H9 (cell line): ENCODE measurements at regions not wholly inside any gene's neighbourhood (a gene's known extent, or its start where the extent isn't known, plus 50 kb on each side); places are given as distances from the start of the nearest gene placed in this dataset.

Experiments
- DNase-seq: peaks from one replicate; pipeline ENCODE4 v3.0.0-alpha.2; 2017
- H2AFZ ChIP-seq: one replicate; pipeline ENCODE4 v1.6.1; 2013; ENCODE audit warnings: mild to moderate bottlenecking, low read length, control low read depth, moderate library complexity
- H2AK5ac ChIP-seq: 2 replicates; pipeline ENCODE4 v1.6.1; 2013; ENCODE audit warnings: low read length, control low read depth, mixed read lengths; ENCODE audit not compliant: insufficient read length
- H2BK120ac ChIP-seq: one replicate; pipeline ENCODE4 v1.6.1; 2013; ENCODE audit warnings: low read depth, mild to moderate bottlenecking, low read length, control low read depth, inconsistent platforms; ENCODE audit not compliant: poor library complexity, severe bottlenecking
- H2BK12ac ChIP-seq: 2 replicates; pipeline ENCODE4 v1.6.1; 2013; ENCODE audit warnings: low read length, control low read depth, mixed read lengths, low read depth; ENCODE audit not compliant: insufficient read length
- H2BK15ac ChIP-seq: 2 replicates; pipeline ENCODE4 v1.6.1; 2013; ENCODE audit warnings: low read depth, low read length, control low read depth
- H2BK20ac ChIP-seq: one replicate; pipeline ENCODE4 v1.6.1; 2013; ENCODE audit warnings: low read depth, mild to moderate bottlenecking, low read length, control low read depth, inconsistent platforms; ENCODE audit not compliant: poor library complexity, severe bottlenecking
- H2BK5ac ChIP-seq: 2 replicates; pipeline ENCODE4 v1.6.1; 2013; ENCODE audit warnings: low read length, control low read depth, mixed read lengths; ENCODE audit not compliant: insufficient read length
- H3K14ac ChIP-seq: 2 replicates; pipeline ENCODE4 v1.6.1; 2013; ENCODE audit warnings: low read length, control low read depth; ENCODE audit not compliant: insufficient read depth
- H3K18ac ChIP-seq: 2 replicates; pipeline ENCODE4 v1.6.1; 2013; ENCODE audit warnings: low read depth, mild to moderate bottlenecking, mixed read lengths, low read length, control low read depth; ENCODE audit not compliant: insufficient read length
- H3K23ac ChIP-seq: 2 replicates; pipeline ENCODE4 v1.6.1; 2013; ENCODE audit warnings: low read length, control low read depth, mixed read lengths, low read depth; ENCODE audit not compliant: insufficient read length
- H3K23me2 ChIP-seq: 2 replicates; pipeline ENCODE4 v1.6.1; 2013; ENCODE audit warnings: low read depth, mild to moderate bottlenecking, mixed read lengths, low read length, control low read depth; ENCODE audit not compliant: insufficient read length, poor library complexity, severe bottlenecking
- H3K27ac ChIP-seq: 2 replicates; pipeline ENCODE4 v1.5.1; 2013; ENCODE audit warnings: low read length, control low read depth, mixed read lengths, low read depth; ENCODE audit not compliant: insufficient read length
- H3K27me3 ChIP-seq: 2 replicates; pipeline ENCODE4 v1.6.1; 2013; ENCODE audit warnings: low read length, control low read depth, inconsistent platforms; ENCODE audit not compliant: insufficient read depth
- H3K4ac ChIP-seq: 2 replicates; pipeline ENCODE4 v1.6.1; 2013; ENCODE audit warnings: low read depth, mild to moderate bottlenecking, control low read depth, inconsistent platforms, low read length, moderate library complexity
- H3K4me1 ChIP-seq: 2 replicates; pipeline ENCODE4 v1.6.1; 2013; ENCODE audit warnings: low read length, control low read depth, inconsistent platforms; ENCODE audit not compliant: insufficient read depth
- H3K4me2 ChIP-seq: 2 replicates; pipeline ENCODE4 v1.6.1; 2013; ENCODE audit warnings: low read length, control low read depth, mixed read lengths; ENCODE audit not compliant: insufficient read length, insufficient read depth
- H3K56ac ChIP-seq: 2 replicates; pipeline ENCODE4 v1.6.1; 2013; ENCODE audit warnings: low read depth, mild to moderate bottlenecking, mixed read lengths, low read length, control low read depth; ENCODE audit not compliant: insufficient read length
- H3K79me1 ChIP-seq: 2 replicates; pipeline ENCODE4 v1.6.1; 2013; ENCODE audit warnings: low read depth, mild to moderate bottlenecking, moderate library complexity, low read length, control low read depth, inconsistent platforms; ENCODE audit not compliant: insufficient read depth, poor library complexity, severe bottlenecking
- H3K79me2 ChIP-seq: 2 replicates; pipeline ENCODE4 v1.6.1; 2013; ENCODE audit warnings: low read length, control low read depth, inconsistent platforms; ENCODE audit not compliant: insufficient read depth
- H3K9ac ChIP-seq: 2 replicates; pipeline ENCODE4 v1.6.1; 2013; ENCODE audit warnings: low read length, control low read depth, mixed read lengths; ENCODE audit not compliant: insufficient read length; ENCODE audit errors: extremely low read depth
- H3K9me3 ChIP-seq: one replicate; pipeline ENCODE4 v1.6.1; 2013; ENCODE audit warnings: low read depth, low read length, inconsistent platforms; ENCODE audit not compliant: control insufficient read depth
- H3T11ph ChIP-seq: one replicate; pipeline ENCODE4 v1.6.1; 2013; ENCODE audit warnings: mild to moderate bottlenecking, low read length, control low read depth, inconsistent platforms
- H4K20me1 ChIP-seq: one replicate; pipeline ENCODE4 v1.6.1; 2013; ENCODE audit not compliant: control insufficient read depth, insufficient read length, insufficient read depth
- H4K5ac ChIP-seq: 2 replicates; pipeline ENCODE4 v1.6.1; 2013; ENCODE audit warnings: low read depth, mild to moderate bottlenecking, mixed read lengths, low read length, control low read depth; ENCODE audit not compliant: insufficient read length
- H4K8ac ChIP-seq: replicated peaks from 2 replicates; pipeline ENCODE4 v1.6.1; 2013; ENCODE audit warnings: low read length, control low read depth, mixed read lengths, low read depth; ENCODE audit not compliant: insufficient read length
- H4K91ac ChIP-seq: 2 replicates; pipeline ENCODE4 v1.6.1; 2013; ENCODE audit warnings: low read depth, mild to moderate bottlenecking, moderate library complexity, mixed read lengths, low read length, control low read depth; ENCODE audit not compliant: insufficient read length
- H3K27ac Mint-ChIP-seq, 3 experiments: 2 replicates in 2 of 3; 3 replicates in 1 of 3; pipeline ENCODE4 v1.8.0; 2020 to 2021; ENCODE audit warnings: mixed read lengths in 3 of 3, mild to moderate bottlenecking in 1 of 3, moderate library complexity in 1 of 3
- H3K27me3 Mint-ChIP-seq: 2 replicates; pipeline ENCODE4 v1.8.0; 2021; ENCODE audit warnings: low read depth, mild to moderate bottlenecking, moderate library complexity, mixed read lengths
- H3K36me3 Mint-ChIP-seq, 3 experiments: 2 replicates in 2 of 3; 3 replicates in 1 of 3; pipeline ENCODE4 v1.8.0; 2020 to 2021; ENCODE audit warnings: low read depth in 3 of 3, mixed read lengths in 3 of 3; ENCODE audit not compliant: insufficient read depth in 1 of 3
- H3K4me1 Mint-ChIP-seq, 2 experiments: 2 replicates each; pipeline ENCODE4 v1.8.0; 2020; ENCODE audit warnings: mixed read lengths in 2 of 2
- H3K4me3 Mint-ChIP-seq, 2 experiments: 2 replicates in 1 of 2; 3 replicates in 1 of 2; pipeline ENCODE4 v1.8.0; 2020 to 2021; ENCODE audit warnings: mild to moderate bottlenecking in 2 of 2, mixed read lengths in 2 of 2, moderate library complexity in 1 of 2
- H3K9me3 Mint-ChIP-seq, 2 experiments: 2 replicates in 1 of 2; 3 replicates in 1 of 2; pipeline ENCODE4 v1.8.0; 2020; ENCODE audit warnings: mild to moderate bottlenecking in 2 of 2, mixed read lengths in 2 of 2, moderate library complexity in 1 of 2
- WGBS: extraction: QIAGEN DNeasy Blood & Tissue Kit; methylation state at CpG from one replicate; pipeline ENCODE4 v1.1.7; 2013; ENCODE audit warnings: missing lambda C conversion rate, low lambda C conversion rate, mixed read lengths; ENCODE audit not compliant: insufficient read length; ENCODE audit errors: extremely low coverage; 5-methylcytosine and 5-hydroxymethylcytosine counted together
- TF ChIP-seq, protein P1 (sequence below): fragments of 200-600 bp; sonication (generic); conservative IDR thresholded peaks from 3 replicates; pipeline ENCODE4 v1.8.0; 2021; ENCODE audit warnings: antibody characterized with exemption, mild to moderate bottlenecking

GRCh38 chr13:82803341-82803740, 1078.9 kb downstream of the SLITRK1 start:
- no peak for DNase-seq
- H4K20me1 ChIP-seq = no peaks in the 10 kb centered on the region
- H2AFZ ChIP-seq = no peak overlapping the region
- H3K56ac ChIP-seq = no peak overlapping the region
- peaks cover under 1% of the 10 kb centered on the region in 2 experiments; a peak in 1 of 4 replicates for H3K4me1 Mint-ChIP-seq
- H3K4me1 ChIP-seq = no peaks in the 10 kb centered on the region
- H3K4me2 ChIP-seq = no peak overlapping the region
- H3K23ac ChIP-seq = no peak overlapping the region
- H4K91ac ChIP-seq = no peak overlapping the region
- no peak overlapping the region for H2BK120ac ChIP-seq
- H2BK20ac ChIP-seq = no peak overlapping the region
- no CpG with 5 or more reads among the region's 1 CpG for WGBS
- no peak overlapping the region for H4K5ac ChIP-seq
- no peaks in the 10 kb centered on the region for H3K27me3 ChIP-seq
- H3K9me3 Mint-ChIP-seq = no peaks in the 10 kb centered on the region
- no peaks in the 10 kb centered on the region for H3K79me2 ChIP-seq
- no peak overlapping the region for H3K14ac ChIP-seq
- TF ChIP-seq, protein P1, sequence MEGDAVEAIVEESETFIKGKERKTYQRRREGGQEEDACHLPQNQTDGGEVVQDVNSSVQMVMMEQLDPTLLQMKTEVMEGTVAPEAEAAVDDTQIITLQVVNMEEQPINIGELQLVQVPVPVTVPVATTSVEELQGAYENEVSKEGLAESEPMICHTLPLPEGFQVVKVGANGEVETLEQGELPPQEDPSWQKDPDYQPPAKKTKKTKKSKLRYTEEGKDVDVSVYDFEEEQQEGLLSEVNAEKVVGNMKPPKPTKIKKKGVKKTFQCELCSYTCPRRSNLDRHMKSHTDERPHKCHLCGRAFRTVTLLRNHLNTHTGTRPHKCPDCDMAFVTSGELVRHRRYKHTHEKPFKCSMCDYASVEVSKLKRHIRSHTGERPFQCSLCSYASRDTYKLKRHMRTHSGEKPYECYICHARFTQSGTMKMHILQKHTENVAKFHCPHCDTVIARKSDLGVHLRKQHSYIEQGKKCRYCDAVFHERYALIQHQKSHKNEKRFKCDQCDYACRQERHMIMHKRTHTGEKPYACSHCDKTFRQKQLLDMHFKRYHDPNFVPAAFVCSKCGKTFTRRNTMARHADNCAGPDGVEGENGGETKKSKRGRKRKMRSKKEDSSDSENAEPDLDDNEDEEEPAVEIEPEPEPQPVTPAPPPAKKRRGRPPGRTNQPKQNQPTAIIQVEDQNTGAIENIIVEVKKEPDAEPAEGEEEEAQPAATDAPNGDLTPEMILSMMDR = no peak
- H2BK5ac ChIP-seq = no peak overlapping the region
- H4K8ac ChIP-seq = no peak overlapping the region
- no peak overlapping the region for H3K9ac ChIP-seq
- H3K4ac ChIP-seq = no peak overlapping the region
- H3K27me3 Mint-ChIP-seq = no peaks in the 10 kb centered on the region
- H3K27ac ChIP-seq = no peak overlapping the region
- H3T11ph ChIP-seq = no peak overlapping the region
- H2AK5ac ChIP-seq = no peak overlapping the region
- peaks cover 0 to 2% (median 0%) of the 10 kb centered on the region in 3 experiments; a peak in 2 of 7 replicates for H3K36me3 Mint-ChIP-seq
- no peak overlapping the region for H3K18ac ChIP-seq
- H3K23me2 ChIP-seq = no peaks in the 10 kb centered on the region
- no peak overlapping the region for H2BK15ac ChIP-seq
- H3K9me3 ChIP-seq = no peaks in the 10 kb centered on the region
- H3K4me3 Mint-ChIP-seq = no peak overlapping the region
- H2BK12ac ChIP-seq = no peak overlapping the region
- no peak overlapping the region; a peak in 1 of 7 replicates for H3K27ac Mint-ChIP-seq
- H3K79me1 ChIP-seq = no peaks in the 10 kb centered on the region
